HG03342 (cell line): ENCODE measurements at regions not wholly inside any gene's neighbourhood (a gene's known extent, or its start where the extent isn't known, plus 50 kb on each side); places are given as distances from the start of the nearest gene placed in this dataset.
"Not testable (repeated sequence)": the region's sequence is repeated elsewhere in the genome, so short reads cannot be mapped to it uniquely, and the experiment has no call there.

ENCODE experiments used
- ATAC-seq: cut with Tn5 transposase; IDR thresholded peaks from one replicate; pipeline ENCODE4 v1.9.1; 2021; ENCODE audit warnings: mild to moderate bottlenecking, moderate library complexity; ENCODE audit not compliant: unreplicated experiment

- ATAC-seq = no peak
Observed at GRCh38 chr2:53212576-53212975, 555.0 kb upstream of the CHAC2 start.

GRCh38 chr2:53211201-53211774, 556.3 kb upstream of the CHAC2 start:
- ATAC-seq = no peak

DNA sequence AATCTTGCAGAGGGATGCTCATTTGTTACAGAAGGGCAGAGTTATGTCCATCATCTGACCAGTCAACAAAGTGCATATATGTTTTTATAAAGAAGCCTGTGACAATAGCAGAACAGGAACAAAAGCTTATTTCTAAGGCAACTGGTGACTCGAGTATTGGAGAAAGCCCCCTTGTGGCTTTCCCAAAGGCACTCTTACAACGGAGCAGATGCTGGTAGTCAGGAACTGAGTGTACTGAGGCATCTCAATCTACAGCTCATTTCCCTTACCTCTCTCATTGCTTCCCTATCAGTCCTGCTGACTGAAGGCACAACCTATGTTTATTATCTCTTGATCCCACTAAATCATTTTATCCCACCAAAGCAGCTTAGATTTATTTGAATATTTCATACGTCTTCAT, 557.1 kb upstream of the CHAC2 start:
- ATAC-seq = no peak

DNA sequence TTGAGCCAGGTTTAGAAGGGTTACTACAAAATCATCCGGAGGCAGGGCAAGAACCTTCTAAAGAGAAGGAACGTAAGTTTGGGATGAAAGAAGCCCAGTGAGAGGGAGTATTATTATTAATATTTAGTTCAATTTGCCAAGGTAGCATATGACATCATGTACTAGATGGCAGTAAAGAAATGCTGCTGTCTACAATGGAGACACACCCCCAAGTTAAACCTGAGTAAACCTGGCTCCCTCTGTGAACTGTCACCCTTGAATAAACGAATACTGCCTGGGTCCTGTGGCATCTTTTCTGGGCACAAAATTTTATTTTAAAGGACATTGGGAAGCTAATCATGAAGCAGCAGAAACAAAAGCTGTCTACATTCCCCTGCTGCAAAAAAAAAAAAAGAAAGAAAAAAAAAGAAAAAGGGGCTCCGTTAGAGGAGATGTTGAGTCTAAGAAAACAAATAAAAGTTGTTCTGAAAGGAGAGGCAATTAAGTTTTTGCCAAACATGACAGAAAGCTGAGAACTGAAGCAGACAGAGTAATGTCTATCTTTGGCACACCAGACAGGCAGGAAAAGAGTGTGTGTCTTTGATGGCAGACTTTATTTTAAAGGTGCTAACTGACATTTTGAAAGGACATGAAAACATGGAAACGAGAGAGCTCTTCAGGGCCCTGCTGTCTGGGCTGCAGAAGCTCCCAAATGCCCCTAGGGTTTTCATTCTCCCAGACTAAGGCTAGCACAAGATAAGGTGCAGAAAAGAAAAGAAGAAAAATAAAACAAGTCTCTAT, 557.7 kb upstream of the CHAC2 start:
- ATAC-seq = no peak

GRCh38 chr2:53208815-53209214, 558.8 kb upstream of the CHAC2 start:
- no peak for ATAC-seq

- not testable (repeated sequence) for ATAC-seq
Observed at GRCh38 chr2:53206226-53206625, 561.4 kb upstream of the CHAC2 start.

GRCh38 chr2:53202063-53202462, 565.5 kb upstream of the CHAC2 start:
- ATAC-seq = no peak

DNA sequence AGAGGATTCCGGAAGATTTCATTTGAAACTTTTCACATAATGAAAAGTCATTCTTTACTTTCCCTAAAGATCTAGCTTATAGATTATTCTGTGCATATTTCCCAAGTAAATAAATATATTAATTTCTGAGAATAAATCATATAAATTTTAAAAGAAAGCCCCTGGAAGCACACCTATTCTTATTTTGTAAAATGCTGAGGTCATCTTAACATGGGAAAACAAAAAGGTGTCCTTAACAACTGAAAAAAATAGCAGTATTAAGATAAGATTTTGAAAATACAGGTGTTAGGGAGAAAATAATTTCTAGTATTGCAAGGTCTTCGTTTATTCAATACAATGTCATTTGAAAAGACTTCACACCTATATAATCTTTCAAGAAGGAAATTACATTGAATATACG, 567.5 kb upstream of the CHAC2 start:
- no peak for ATAC-seq

GRCh38 chr2:53188851-53189510, 578.6 kb upstream of the CHAC2 start:
- no peak for ATAC-seq

DNA sequence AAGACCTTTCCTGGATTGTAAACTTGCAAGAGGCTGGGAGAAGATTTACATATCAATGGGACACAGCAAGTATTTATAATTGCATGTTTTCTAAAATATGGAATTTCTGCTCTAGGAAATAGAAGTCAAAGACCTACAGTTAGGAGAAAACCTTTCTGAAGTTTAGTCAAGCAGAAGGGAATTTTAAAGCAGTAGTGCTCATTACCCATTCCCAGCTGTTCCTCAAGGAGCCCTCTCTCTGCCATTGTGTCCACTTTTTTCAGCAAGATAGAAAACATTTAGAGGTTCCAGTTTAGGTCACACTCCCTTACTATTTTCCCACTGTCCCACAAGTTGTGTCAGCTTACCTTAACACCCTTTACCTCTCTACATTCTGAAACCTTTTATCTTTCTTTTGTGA, 584.0 kb upstream of the CHAC2 start:
- no peak for ATAC-seq

GRCh38 chr2:53182601-53183000, 585.0 kb upstream of the CHAC2 start:
- ATAC-seq = no peak

- ATAC-seq = no peak
Observed at GRCh38 chr2:53181759-53182158, 585.8 kb upstream of the CHAC2 start.

DNA sequence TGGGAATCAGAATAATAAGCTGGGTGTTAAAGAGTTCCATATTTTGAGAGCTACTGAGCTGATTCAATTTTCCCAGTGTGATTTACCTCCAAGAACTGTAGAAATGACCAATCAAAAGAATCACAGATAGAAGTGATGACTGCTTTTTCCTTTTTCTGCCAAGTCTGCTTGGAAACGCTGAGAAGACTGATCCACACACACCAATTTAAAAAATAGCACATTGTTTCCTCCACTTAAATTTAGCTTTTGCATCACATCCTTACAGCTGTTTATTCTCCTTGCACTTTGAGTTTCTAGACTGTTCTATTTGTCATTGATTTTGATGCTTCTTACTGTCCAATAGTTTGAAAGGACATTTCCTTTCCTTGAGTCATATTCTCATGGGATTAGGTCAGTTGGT, 590.3 kb upstream of the CHAC2 start:
- no peak for ATAC-seq

- ATAC-seq = no peak
Observed at GRCh38 chr2:53174539-53174938, 593.1 kb upstream of the CHAC2 start.

- no peak for ATAC-seq
Observed at GRCh38 chr2:53173698-53174455, 593.7 kb upstream of the CHAC2 start.

- no peak for ATAC-seq
Observed at GRCh38 chr2:53173091-53173490, 594.5 kb upstream of the CHAC2 start.

DNA sequence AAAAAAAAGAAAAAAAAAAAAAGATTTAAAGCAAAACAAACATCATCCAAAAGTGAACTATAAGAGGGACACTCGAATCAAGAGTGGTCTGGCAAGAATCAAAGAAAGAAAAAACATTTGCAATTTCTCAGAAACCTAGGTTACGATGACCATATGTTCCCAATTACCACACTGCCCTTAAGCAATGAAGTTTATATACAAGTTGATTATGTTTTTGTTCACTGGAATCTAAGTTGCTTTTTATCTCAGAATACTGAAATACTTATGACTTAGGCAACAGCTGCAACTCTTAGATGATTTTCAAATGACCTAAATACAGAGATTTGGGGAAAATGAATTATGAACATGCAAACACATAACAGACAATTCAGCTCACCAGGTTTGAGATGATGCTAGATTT, 597.1 kb upstream of the CHAC2 start:
- no peak for ATAC-seq

- no peak for ATAC-seq
Observed at GRCh38 chr2:53167227-53167626, 600.4 kb upstream of the CHAC2 start.

- no peak for ATAC-seq
Observed at GRCh38 chr2:53150146-53150545, 617.5 kb upstream of the CHAC2 start.

- ATAC-seq = no peak
Observed at GRCh38 chr2:53148221-53148620, 619.4 kb upstream of the CHAC2 start.

- ATAC-seq = no peak
Observed at GRCh38 chr2:53131416-53131815, 636.2 kb upstream of the CHAC2 start.
